Natural killer cell (primary cell): ENCODE measurements at regions not wholly inside any gene's neighbourhood (a gene's known extent, or its start where the extent isn't known, plus 50 kb on each side); places are given as distances from the start of the nearest gene placed in this dataset.
"Not testable (repeated sequence)": the region's sequence is repeated elsewhere in the genome, so short reads cannot be mapped to it uniquely, and the experiment has no call there.

Source experiments
- ATAC-seq, 3 donors: fragments of 150-1000 bp in 2 of 3; fragments of 200-7000 bp in 1 of 3; cut with Tn5 transposase; 1 replicate in 1 of 3; 2 replicates in 2 of 3; pipeline ENCODE4 v1.10.0; 2021; ENCODE audit warnings: mild to moderate bottlenecking in 2 of 3, moderate library complexity in 2 of 3
- DNase-seq, 2 donors: peaks; one replicate each; pipeline versions ENCODE4 v3.0.0 to v3.0.0-alpha.2; 2013 to 2021; ENCODE audit warnings: mixed read lengths in 1 of 2
- H3K27ac ChIP-seq: one replicate; pipeline ENCODE4 v1.5.1; 2013; ENCODE audit warnings: mild to moderate bottlenecking, low read length
- H3K27me3 ChIP-seq: one replicate; pipeline ENCODE4 v1.6.1; 2013; ENCODE audit warnings: low read length; ENCODE audit not compliant: control insufficient read depth, insufficient read depth
- H3K36me3 ChIP-seq: one replicate; pipeline ENCODE4 v1.6.1; 2013; ENCODE audit warnings: low read length; ENCODE audit not compliant: control insufficient read depth, insufficient read depth
- H3K4me1 ChIP-seq: one replicate; pipeline ENCODE4 v1.6.1; 2013; ENCODE audit warnings: low read length; ENCODE audit not compliant: control insufficient read depth, insufficient read depth
- H3K4me3 ChIP-seq: one replicate; pipeline ENCODE4 v1.5.1; 2013; ENCODE audit warnings: low read length
- H3K9me3 ChIP-seq: one replicate; pipeline ENCODE4 v1.6.1; 2013; ENCODE audit warnings: low read length; ENCODE audit not compliant: control insufficient read depth, insufficient read depth
- H3K27ac Mint-ChIP-seq, 2 donors: one replicate each; pipeline ENCODE4 v1.8.0; 2022; ENCODE audit warnings: mild to moderate bottlenecking in 2 of 2, mixed read lengths in 2 of 2, moderate library complexity in 1 of 2
- H3K27me3 Mint-ChIP-seq, 2 donors: one replicate each; pipeline ENCODE4 v1.8.0; 2022; ENCODE audit warnings: low read depth in 2 of 2, mixed read lengths in 2 of 2
- H3K36me3 Mint-ChIP-seq: one replicate; pipeline ENCODE4 v1.8.0; 2022; ENCODE audit warnings: mixed read lengths
- H3K4me1 Mint-ChIP-seq, 2 donors: one replicate each; pipeline ENCODE4 v1.8.0; 2022; ENCODE audit warnings: mixed read lengths in 2 of 2
- H3K4me3 Mint-ChIP-seq: one replicate; pipeline ENCODE4 v1.8.0; 2022; ENCODE audit warnings: mild to moderate bottlenecking, moderate library complexity, mixed read lengths
- H3K9me3 Mint-ChIP-seq, 2 donors: one replicate each; pipeline ENCODE4 v1.8.0; 2022; ENCODE audit warnings: mixed read lengths in 2 of 2
- WGBS: methylation state at CpG from one replicate; pipeline ENCODE4 v1.1.7; 2013; ENCODE audit warnings: missing lambda C conversion rate; ENCODE audit not compliant: insufficient coverage; 5-methylcytosine and 5-hydroxymethylcytosine counted together
- intact Hi-C: fragments of 100-400 bp; cut with micrococcal nuclease; formaldehyde crosslinking; loops from one replicate; pipeline ENCODE4 v1.14.2; 2022
- TF ChIP-seq, protein P1 (sequence below): fragments of 200-600 bp; IDR thresholded peaks from one replicate; pipeline ENCODE4 v1.8.0; 2022; ENCODE audit warnings: antibody characterized with exemption

DNA sequence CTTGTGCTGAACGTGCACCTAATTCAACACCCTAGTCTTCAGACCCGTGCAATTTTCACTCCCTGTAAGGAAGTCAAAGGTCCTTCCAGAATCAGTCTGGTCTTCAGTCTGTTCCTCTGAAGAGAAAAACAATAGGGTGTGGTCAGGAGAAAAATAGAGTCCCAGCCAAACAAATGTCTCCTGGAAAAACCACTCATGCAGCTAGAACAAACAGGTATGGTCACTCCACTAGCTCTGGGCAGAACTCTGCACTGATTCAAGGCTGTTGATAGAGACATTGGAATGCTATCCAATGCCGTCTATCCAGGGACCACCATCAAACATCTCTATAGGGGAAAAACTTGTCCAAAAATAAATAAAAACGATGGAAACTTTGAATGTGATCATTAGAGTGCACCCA, 81.8 kb upstream of the MAP3K1 start:
- H3K27ac Mint-ChIP-seq = no peak overlapping the region
- no peak overlapping the region for H3K4me3 ChIP-seq
- DNase-seq (no peak), ATAC-seq (no peak)
- peaks cover 27% of the 10 kb centered on the region for H3K4me1 ChIP-seq
- peaks cover 22 to 24% of the 10 kb centered on the region in 2 donors for H3K4me1 Mint-ChIP-seq
- WGBS = 84% methylated on average over 4 of the region's 4 CpGs
- intact Hi-C loops = no loop called here
- TF ChIP-seq, protein P1, sequence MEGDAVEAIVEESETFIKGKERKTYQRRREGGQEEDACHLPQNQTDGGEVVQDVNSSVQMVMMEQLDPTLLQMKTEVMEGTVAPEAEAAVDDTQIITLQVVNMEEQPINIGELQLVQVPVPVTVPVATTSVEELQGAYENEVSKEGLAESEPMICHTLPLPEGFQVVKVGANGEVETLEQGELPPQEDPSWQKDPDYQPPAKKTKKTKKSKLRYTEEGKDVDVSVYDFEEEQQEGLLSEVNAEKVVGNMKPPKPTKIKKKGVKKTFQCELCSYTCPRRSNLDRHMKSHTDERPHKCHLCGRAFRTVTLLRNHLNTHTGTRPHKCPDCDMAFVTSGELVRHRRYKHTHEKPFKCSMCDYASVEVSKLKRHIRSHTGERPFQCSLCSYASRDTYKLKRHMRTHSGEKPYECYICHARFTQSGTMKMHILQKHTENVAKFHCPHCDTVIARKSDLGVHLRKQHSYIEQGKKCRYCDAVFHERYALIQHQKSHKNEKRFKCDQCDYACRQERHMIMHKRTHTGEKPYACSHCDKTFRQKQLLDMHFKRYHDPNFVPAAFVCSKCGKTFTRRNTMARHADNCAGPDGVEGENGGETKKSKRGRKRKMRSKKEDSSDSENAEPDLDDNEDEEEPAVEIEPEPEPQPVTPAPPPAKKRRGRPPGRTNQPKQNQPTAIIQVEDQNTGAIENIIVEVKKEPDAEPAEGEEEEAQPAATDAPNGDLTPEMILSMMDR = no peak
- no peaks in the 10 kb centered on the region for H3K27me3 ChIP-seq
- H3K4me3 Mint-ChIP-seq = no peak overlapping the region
- H3K27ac ChIP-seq = no peak overlapping the region
- no peaks in the 10 kb centered on the region for H3K36me3 Mint-ChIP-seq
- H3K9me3 ChIP-seq = no peaks in the 10 kb centered on the region
- no peaks in the 10 kb centered on the region for H3K27me3 Mint-ChIP-seq
- no peaks in the 10 kb centered on the region for H3K36me3 ChIP-seq
- H3K9me3 Mint-ChIP-seq = no peaks in the 10 kb centered on the region

DNA sequence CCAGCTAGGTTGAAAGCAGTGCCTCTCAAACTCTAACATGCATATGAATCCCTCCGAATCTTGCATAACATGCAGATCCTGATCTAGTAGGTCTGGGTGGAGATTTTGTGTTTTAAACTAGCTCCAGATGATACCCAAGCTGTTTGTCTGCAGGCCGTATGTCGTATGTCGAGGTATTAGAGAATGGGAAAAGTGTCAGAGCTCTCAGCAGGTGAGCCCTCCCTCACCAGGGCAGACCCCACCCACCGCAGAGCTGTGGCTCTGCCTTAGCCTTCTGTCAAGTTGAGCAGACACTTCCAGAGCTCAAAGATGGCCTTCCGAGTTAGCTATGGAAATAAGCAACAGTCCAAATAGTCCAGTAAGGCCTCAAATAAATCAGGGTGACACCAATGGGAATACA, 83.2 kb upstream of the MAP3K1 start:
- H3K9me3 Mint-ChIP-seq = no peaks in the 10 kb centered on the region
- DNase-seq (no peak), ATAC-seq (no peak)
- TF ChIP-seq, protein P1 = no peak
- Histone ChIP-seq H3K27ac (no peak overlapping the region), H3K9me3 (no peaks in the 10 kb centered on the region), H3K27me3 (no peaks in the 10 kb centered on the region), H3K4me1 (peaks cover 26% of the 10 kb centered on the region), H3K36me3 (no peaks in the 10 kb centered on the region), H3K4me3 (no peak overlapping the region)
- no peaks in the 10 kb centered on the region for H3K27me3 Mint-ChIP-seq
- H3K4me1 Mint-ChIP-seq = peaks cover 21 to 22% of the 10 kb centered on the region in 2 donors
- intact Hi-C loops = no loop called here
- H3K36me3 Mint-ChIP-seq = no peaks in the 10 kb centered on the region
- no peak overlapping the region for H3K4me3 Mint-ChIP-seq
- 94% methylated on average over 6 of the region's 6 CpGs for WGBS
- H3K27ac Mint-ChIP-seq = no peak overlapping the region

DNA sequence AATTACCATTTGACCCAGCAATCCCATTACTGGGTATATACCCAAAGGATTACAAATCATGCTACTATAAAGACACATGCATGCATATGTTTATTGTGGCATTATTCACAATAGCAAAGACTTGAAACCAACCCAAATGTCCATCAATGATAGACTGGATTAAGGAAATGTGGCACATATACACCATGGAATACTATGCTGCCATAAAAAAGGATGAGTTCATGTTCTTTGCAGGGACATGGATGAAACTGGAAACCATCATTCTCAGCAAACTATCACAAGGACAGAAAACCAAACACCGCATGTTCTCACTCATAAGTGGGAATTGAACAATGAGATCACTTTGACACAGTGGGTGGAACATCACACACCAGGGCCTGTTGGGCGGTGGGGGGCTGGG, 83.9 kb upstream of the MAP3K1 start:
- DNase-seq, H3K27ac Mint-ChIP-seq, H3K9me3 Mint-ChIP-seq, intact Hi-C loops, H3K27ac ChIP-seq, H3K36me3 Mint-ChIP-seq, ATAC-seq, H3K36me3 ChIP-seq, H3K4me3 ChIP-seq, H3K27me3 ChIP-seq, H3K4me3 Mint-ChIP-seq, H3K27me3 Mint-ChIP-seq, H3K9me3 ChIP-seq: not testable (repeated sequence)
- peaks cover 15 to 16% of the 10 kb centered on the region in 2 donors for H3K4me1 Mint-ChIP-seq
- WGBS = 92% methylated on average over 1 of the region's 2 CpGs
- H3K4me1 ChIP-seq = peaks cover 19% of the 10 kb centered on the region

DNA sequence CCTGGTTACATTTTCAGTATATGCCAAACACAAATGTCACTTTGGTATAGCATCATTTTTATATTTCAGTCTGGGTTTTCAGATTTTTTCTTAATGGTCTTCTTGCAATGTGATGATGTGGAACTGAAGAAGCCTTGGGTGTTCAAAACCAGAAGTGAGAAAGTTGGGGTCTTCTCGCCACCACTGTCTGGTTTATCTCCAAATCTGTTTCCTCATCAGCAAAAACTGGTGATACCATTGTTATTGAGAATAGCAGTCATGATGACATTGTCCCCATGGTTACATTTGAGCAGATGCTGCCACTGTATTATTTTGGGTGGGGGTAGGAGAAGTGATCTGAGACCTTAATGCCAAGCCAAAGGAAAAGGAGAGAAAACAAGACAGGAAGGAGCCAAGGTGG, 85.9 kb upstream of the MAP3K1 start:
- peak overlapping the region in 1 of 2 donors; percentile 51 for H3K27ac Mint-ChIP-seq

More for the DNA sequence above, 85.9 kb upstream of the MAP3K1 start:
- intact Hi-C loops = no loop called here
- no peak overlapping the region for H3K4me3 ChIP-seq
- no peak overlapping the region for H3K4me3 Mint-ChIP-seq
- no peaks in the 10 kb centered on the region for H3K27me3 ChIP-seq
- DNase-seq = no peak
- H3K27ac ChIP-seq = peak overlapping the region; percentile 56
- H3K9me3 ChIP-seq = no peaks in the 10 kb centered on the region
- peak; percentile 15 to 69 (median 24) for ATAC-seq
- H3K36me3 Mint-ChIP-seq = no peaks in the 10 kb centered on the region
- no peaks in the 10 kb centered on the region for H3K9me3 Mint-ChIP-seq
- H3K4me1 Mint-ChIP-seq = peaks cover 6 to 8% of the 10 kb centered on the region in 2 donors
- no peaks in the 10 kb centered on the region for H3K27me3 Mint-ChIP-seq
- TF ChIP-seq, protein P1 = no peak
- peaks cover 8% of the 10 kb centered on the region for H3K4me1 ChIP-seq
- no peaks in the 10 kb centered on the region for H3K36me3 ChIP-seq
- 0% methylated on average over 1 of the region's 1 CpG for WGBS
